ENCODE measurements at regions not wholly inside any gene's neighbourhood (a gene's known extent, or its start where the extent isn't known, plus 50 kb on each side); places are given as distances from the start of the nearest gene placed in this dataset.

GRCh38 chr5:115355095-115355494, 58.6 kb upstream of the CCDC112 start:
- H3K4me3 ChIP-seq (ENCODE audit: low read length), result no peak overlapping the region
- no peak for TF ChIP-seq CTCF (IDR thresholded peaks at IDR 0.05; ENCODE audit: insufficient read depth, low read depth, low read length, missing control alignments)
- no peak for DNase-seq (ENCODE audit: low read depth)

- DNase-seq (ENCODE audit: low read depth), result no peak
- no peak for TF ChIP-seq CTCF (IDR thresholded peaks at IDR 0.05; ENCODE audit: insufficient read depth, low read depth, low read length, missing control alignments)
Observed at GRCh38 chr5:115354246-115354645, 57.8 kb upstream of the CCDC112 start.

GRCh38 chr5:115352571-115352970, 56.1 kb upstream of the CCDC112 start:
- H3K4me3 ChIP-seq (ENCODE audit: low read length), result no peak overlapping the region
- peak; percentile 17 for DNase-seq (ENCODE audit: low read depth)
- TF ChIP-seq CTCF (IDR thresholded peaks at IDR 0.05; ENCODE audit: insufficient read depth, low read depth, low read length, missing control alignments), result no peak

More at GRCh38 chr5:115354246-115354645, 57.8 kb upstream of the CCDC112 start:
- no peak overlapping the region for H3K4me3 ChIP-seq (ENCODE audit: low read length)

- no peak for TF ChIP-seq CTCF (IDR thresholded peaks at IDR 0.05; ENCODE audit: insufficient read depth, low read depth, low read length, missing control alignments)
- DNase-seq (ENCODE audit: low read depth), result peak; percentile 75
- H3K4me3 ChIP-seq (ENCODE audit: low read length), result no peak overlapping the region
Observed at GRCh38 chr5:115351356-115352195, 55.1 kb upstream of the CCDC112 start.

- TF ChIP-seq CTCF (IDR thresholded peaks at IDR 0.05; ENCODE audit: insufficient read depth, low read depth, low read length, missing control alignments), result no peak
- no peak overlapping the region for H3K4me3 ChIP-seq (ENCODE audit: low read length)
Observed at GRCh38 chr5:115350894-115351293, 54.4 kb upstream of the CCDC112 start.

GRCh38 chr5:115349001-115349817, 52.8 kb upstream of the CCDC112 start:
- peak; percentile 3 for TF ChIP-seq CTCF (IDR thresholded peaks at IDR 0.05; ENCODE audit: insufficient read depth, low read depth, low read length, missing control alignments)
- DNase-seq (ENCODE audit: low read depth), result peak; percentile 84
- H3K4me3 ChIP-seq (ENCODE audit: low read length), result no peak overlapping the region

More at GRCh38 chr5:115350894-115351293, 54.4 kb upstream of the CCDC112 start:
- DNase-seq (ENCODE audit: low read depth), result no peak

All from epithelial cell of esophagus (primary cell).